ENCODE measurements at regions not wholly inside any gene's neighbourhood (a gene's known extent, or its start where the extent isn't known, plus 50 kb on each side); places are given as distances from the start of the nearest gene placed in this dataset.

DNA sequence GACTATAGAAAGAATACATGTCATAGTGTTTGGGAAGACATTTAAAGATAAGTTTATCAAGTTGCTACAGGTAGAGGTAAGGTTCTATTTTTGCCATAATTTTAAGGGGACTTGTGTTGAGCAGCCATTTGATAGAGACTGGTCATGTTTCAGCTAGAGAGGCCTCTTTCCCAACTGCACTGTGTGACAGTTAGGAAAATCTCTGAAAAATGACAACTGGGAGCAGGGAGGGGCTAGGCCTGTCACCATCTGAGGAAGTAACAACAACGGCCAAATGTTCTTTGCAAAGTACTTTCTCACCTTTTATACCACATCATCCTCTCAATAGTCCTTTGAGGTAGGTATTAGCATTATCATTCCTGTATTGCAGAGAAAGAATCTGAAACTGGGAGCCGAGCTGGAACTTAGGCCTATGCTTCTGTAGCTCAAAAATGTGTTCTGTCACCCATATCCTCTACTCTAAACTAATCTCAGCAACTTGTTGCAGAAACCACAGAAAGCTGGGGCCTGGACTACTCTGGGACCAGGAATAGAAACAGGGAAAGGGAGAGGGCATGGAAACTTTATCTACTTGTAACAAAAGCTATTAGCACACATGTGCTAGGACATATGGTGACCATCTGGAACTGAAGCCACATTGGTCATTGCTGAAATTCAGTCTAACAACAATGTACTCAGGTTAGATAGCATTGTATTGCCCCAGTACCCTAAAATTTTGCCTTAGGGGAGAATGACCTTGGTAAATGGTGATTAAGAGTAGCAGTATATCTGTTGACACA lies 198.9 kb downstream of the MID1IP1 start:
- no peak for DNase-seq
- TF ChIP-seq, protein P1, sequence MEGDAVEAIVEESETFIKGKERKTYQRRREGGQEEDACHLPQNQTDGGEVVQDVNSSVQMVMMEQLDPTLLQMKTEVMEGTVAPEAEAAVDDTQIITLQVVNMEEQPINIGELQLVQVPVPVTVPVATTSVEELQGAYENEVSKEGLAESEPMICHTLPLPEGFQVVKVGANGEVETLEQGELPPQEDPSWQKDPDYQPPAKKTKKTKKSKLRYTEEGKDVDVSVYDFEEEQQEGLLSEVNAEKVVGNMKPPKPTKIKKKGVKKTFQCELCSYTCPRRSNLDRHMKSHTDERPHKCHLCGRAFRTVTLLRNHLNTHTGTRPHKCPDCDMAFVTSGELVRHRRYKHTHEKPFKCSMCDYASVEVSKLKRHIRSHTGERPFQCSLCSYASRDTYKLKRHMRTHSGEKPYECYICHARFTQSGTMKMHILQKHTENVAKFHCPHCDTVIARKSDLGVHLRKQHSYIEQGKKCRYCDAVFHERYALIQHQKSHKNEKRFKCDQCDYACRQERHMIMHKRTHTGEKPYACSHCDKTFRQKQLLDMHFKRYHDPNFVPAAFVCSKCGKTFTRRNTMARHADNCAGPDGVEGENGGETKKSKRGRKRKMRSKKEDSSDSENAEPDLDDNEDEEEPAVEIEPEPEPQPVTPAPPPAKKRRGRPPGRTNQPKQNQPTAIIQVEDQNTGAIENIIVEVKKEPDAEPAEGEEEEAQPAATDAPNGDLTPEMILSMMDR (conservative IDR thresholded peaks at IDR 0.05): no peak
- H3K27me3 ChIP-seq (ENCODE audit: control insufficient read depth, insufficient read depth, low read length, poor library complexity, severe bottlenecking): no peaks in the 10 kb centered on the region
- no peak overlapping the region for H3K9ac ChIP-seq (ENCODE audit: extremely low read depth, low read length, poor library complexity, severe bottlenecking)
- H3K27ac ChIP-seq (ENCODE audit: low read depth, low read length): no peak overlapping the region
- Mint-ChIP-seq H3K27me3 (ENCODE audit: insufficient read depth) (no peaks in the 10 kb centered on the region), H3K4me3 (no peak overlapping the region), H3K9me3 (peaks cover 37% of the 10 kb centered on the region), H3K27ac (no peak overlapping the region), H3K36me3 (ENCODE audit: low read depth) (no peaks in the 10 kb centered on the region), H3K4me1 (no peaks in the 10 kb centered on the region)
- no peaks in the 10 kb centered on the region for H3K36me3 ChIP-seq (ENCODE audit: control insufficient read depth, insufficient read depth, low read length)
- H3K9me3 ChIP-seq (ENCODE audit: control insufficient read depth, low read length): no peaks in the 10 kb centered on the region
- no peak overlapping the region for H3K4me3 ChIP-seq (ENCODE audit: low read length)
- 57% methylated on average over 1 of the region's 2 CpGs; no CpG with 5 or more reads in 1 of the 2 experiments for WGBS, 2 experiments (ENCODE audit: insufficient coverage in 1 of 2, insufficient read length in 1 of 2)
- no peaks in the 10 kb centered on the region for H3K4me1 ChIP-seq (ENCODE audit: control insufficient read depth, insufficient read depth, low read length)

DNA sequence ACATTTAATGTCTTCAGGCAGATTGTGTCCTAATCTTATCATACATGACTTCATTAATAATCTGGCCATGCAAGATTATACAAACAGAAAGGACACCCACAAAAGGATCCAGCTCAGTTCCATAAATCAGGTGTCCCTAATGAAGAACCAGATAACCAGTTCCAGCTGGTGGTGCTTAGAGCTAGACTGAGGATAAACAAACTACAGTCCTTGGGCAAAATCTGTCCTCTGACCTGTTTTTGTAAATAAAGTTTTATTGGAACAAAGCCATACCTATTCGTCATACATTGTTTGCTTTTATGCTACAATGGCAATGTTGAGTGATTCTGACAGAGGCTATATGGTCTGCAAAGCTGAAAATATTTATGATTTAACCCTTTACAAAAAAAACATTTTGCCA lies 199.5 kb downstream of the MID1IP1 start:
- Mint-ChIP-seq H3K36me3 (ENCODE audit: low read depth) (no peaks in the 10 kb centered on the region), H3K4me1 (no peaks in the 10 kb centered on the region), H3K4me3 (no peak overlapping the region), H3K27me3 (ENCODE audit: insufficient read depth) (no peaks in the 10 kb centered on the region), H3K27ac (no peak overlapping the region), H3K9me3 (peaks cover 42% of the 10 kb centered on the region)
- Histone ChIP-seq H3K4me1 (ENCODE audit: control insufficient read depth, insufficient read depth, low read length) (no peaks in the 10 kb centered on the region), H3K9ac (ENCODE audit: extremely low read depth, low read length, poor library complexity, severe bottlenecking) (no peak overlapping the region), H3K27ac (ENCODE audit: low read depth, low read length) (no peak overlapping the region), H3K36me3 (ENCODE audit: control insufficient read depth, insufficient read depth, low read length) (no peaks in the 10 kb centered on the region), H3K9me3 (ENCODE audit: control insufficient read depth, low read length) (no peaks in the 10 kb centered on the region), H3K27me3 (ENCODE audit: control insufficient read depth, insufficient read depth, low read length, poor library complexity, severe bottlenecking) (no peaks in the 10 kb centered on the region), H3K4me3 (ENCODE audit: low read length) (no peak overlapping the region)
- no CpG with 5 or more reads among the region's 1 CpG for WGBS, 2 experiments (ENCODE audit: insufficient coverage in 1 of 2, insufficient read length in 1 of 2)
- TF ChIP-seq, protein P1 (conservative IDR thresholded peaks at IDR 0.05): no peak
- no peak for DNase-seq

DNA sequence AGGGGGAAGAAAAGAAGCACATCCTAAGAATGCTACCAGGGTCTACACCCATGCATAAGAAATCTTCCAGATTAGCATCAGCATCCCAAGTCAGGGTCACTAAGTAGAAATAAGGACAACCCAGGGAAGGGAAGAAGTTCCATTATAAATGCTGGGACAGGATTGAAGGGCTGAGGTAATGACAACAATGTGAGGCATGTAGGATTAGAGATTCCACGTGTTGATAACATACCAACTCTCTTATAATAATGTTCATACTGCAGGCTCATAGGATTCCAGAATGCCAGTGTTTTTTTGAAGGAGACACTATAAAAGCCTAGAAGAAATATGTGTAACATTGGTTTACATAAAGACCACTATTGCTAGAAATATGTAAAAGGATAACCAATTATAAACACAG lies 201.2 kb downstream of the MID1IP1 start:
- Histone ChIP-seq H3K36me3 (ENCODE audit: control insufficient read depth, insufficient read depth, low read length) (no peaks in the 10 kb centered on the region), H3K9ac (ENCODE audit: extremely low read depth, low read length, poor library complexity, severe bottlenecking) (no peak overlapping the region), H3K9me3 (ENCODE audit: control insufficient read depth, low read length) (no peaks in the 10 kb centered on the region), H3K4me1 (ENCODE audit: control insufficient read depth, insufficient read depth, low read length) (no peaks in the 10 kb centered on the region), H3K27me3 (ENCODE audit: control insufficient read depth, insufficient read depth, low read length, poor library complexity, severe bottlenecking) (no peaks in the 10 kb centered on the region), H3K27ac (ENCODE audit: low read depth, low read length) (no peak overlapping the region), H3K4me3 (ENCODE audit: low read length) (no peak overlapping the region)
- TF ChIP-seq, protein P1 (conservative IDR thresholded peaks at IDR 0.05): no peak
- no peak for DNase-seq
- no CpG with 5 or more reads among the region's 1 CpG for WGBS, 2 experiments (ENCODE audit: insufficient coverage in 1 of 2, insufficient read length in 1 of 2)
- Mint-ChIP-seq H3K27ac (no peak overlapping the region), H3K36me3 (ENCODE audit: low read depth) (no peaks in the 10 kb centered on the region), H3K9me3 (peaks cover 44% of the 10 kb centered on the region), H3K4me3 (no peak overlapping the region), H3K4me1 (no peaks in the 10 kb centered on the region), H3K27me3 (ENCODE audit: insufficient read depth) (no peaks in the 10 kb centered on the region)

Measured in endodermal cell (in vitro differentiated cells).